AG08396 (cell line): ENCODE measurements at regions not wholly inside any gene's neighbourhood (a gene's known extent, or its start where the extent isn't known, plus 50 kb on each side); places are given as distances from the start of the nearest gene placed in this dataset.
"Not testable (repeated sequence)": the region's sequence is repeated elsewhere in the genome, so short reads cannot be mapped to it uniquely, and the experiment has no call there.

Source experiments
- DNase-seq: peaks from one replicate; pipeline ENCODE4 v3.0.0; 2012; ENCODE audit warnings: low spot score, mixed read lengths

DNA sequence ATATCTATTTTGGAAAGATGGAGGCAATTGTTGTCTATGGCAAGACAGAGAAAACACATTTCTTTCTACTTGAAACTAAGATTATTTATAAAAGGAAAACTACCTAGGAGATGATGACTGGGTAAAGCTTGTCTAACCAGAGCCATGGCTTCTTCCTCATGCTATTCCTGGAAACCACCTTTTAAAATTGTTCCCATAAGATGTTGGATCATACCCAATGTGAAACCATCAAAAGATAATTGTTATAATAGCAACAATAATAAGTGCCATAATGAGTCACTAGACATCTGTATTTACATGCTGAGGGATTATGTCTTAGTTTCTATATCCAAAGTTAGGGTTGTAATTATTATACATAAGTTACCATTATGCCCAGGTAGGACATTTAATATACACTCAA, 428.4 kb downstream of the KCNJ2 start:
- DNase-seq = no peak

DNA sequence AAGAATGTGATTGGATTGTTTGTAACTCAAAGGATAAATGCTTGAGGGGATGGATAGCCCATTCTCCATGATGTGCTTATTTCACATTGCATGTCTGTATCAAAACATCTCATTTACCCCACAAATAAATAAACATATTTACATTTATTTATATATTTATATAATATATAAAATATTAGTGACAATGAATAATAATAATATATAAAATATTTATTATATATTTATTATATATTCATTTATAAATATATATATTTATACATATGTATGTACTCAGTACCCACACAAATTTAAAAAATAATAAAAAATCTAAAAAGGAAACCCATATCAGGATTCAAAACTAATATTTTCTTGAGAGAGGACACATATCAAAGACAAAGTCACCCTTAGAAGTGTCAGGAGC, 429.9 kb downstream of the KCNJ2 start:
- no peak for DNase-seq

GRCh38 chr17:70599945-70600344, 430.6 kb downstream of the KCNJ2 start:
- DNase-seq = not testable (repeated sequence)

DNA sequence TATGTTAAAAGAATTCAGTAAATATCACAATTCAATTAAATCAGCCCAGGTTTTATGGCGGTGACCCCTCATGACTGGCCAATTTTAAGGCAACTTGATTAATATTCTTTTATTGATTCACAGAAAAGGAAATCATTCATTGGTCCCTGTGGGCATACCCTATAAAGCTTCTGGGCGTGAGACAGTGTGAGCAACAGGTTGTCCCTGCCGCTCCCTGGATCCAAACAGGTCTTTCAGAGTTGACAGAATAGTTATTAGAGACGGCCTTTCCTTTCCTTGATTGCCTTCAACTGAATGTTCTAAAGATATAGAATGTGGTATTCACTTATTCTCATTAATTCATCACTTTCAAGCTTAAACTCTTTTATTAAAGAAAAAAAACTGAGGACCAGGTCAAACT, 433.9 kb downstream of the KCNJ2 start:
- no peak for DNase-seq

DNA sequence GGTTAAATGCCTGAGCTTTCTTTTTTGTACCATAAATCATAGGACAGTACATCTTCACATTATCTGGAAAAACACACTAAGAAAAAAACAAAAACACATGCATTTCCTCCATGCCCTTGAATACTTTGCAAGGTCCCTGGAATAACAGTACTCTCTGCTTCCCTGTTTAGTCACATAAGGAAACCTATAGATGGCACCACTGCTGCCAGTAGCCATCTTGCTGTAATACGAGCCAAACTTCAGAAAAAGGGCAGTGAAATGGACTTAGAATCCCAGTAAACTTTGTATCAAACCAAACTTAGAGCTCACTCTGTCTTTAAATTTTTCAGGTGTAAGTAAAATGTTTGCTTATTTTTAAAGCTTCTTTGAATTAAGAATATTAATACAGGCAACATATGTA, 435.5 kb downstream of the KCNJ2 start:
- no peak for DNase-seq

DNA sequence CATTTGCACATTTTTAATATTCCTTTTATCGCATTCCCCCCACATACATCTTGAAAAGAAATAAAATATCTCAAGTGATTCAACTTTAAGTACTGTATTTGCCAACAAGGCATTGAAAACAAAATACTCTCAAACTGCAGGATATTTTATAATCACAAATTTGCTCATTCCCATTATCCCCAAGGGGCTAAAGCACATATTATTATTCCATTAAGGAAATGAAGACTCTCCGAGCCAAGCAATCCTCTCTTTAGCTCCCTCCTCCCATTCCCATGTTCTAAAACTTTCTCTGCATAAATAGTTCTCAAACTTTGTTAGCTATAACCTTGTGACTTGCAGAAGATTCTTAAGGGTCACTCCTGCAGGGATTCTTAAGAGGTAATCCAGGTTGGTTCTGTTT, 436.8 kb downstream of the KCNJ2 start:
- DNase-seq = no peak

- DNase-seq = no peak
These were observed 438.9 kb downstream of the KCNJ2 start for GRCh38 chr17:70608193-70608592.

DNA sequence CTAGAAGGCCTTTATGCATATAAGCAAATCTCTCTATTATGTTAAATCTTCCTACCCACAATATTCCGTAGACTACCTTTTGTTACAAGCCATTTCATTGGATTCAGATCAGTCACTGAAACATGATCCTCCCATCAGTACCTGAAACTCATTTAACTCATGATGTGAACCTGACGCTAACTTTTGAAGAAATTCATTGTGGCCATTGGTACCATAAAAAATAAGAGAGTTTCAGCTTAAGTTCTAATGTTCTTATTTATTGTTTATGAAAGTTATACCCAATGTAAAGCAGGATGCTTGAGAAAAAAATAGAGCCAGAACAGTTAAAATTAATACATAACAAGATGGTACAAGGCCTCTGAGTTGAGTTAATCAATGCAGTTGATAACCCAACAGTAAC, 439.6 kb downstream of the KCNJ2 start:
- no peak for DNase-seq

DNA sequence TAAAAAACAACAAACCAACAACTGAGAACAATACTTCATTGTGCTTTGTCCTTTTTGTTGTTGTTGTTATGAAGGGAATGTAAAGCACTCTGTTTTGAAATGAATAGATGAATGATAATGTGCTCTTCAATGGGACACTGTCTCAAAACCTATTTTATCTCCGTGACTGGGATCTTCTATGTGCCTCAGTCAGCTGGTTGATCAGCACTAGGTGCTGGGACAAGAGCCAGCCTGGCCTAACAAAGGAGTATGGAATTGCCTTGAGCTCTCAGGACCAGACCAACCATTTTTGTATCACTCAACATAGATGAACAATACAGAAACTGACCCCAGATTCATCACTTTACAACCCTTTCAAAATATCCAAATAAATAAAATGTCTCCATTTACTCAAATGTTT, 440.2 kb downstream of the KCNJ2 start:
- DNase-seq = no peak

DNA sequence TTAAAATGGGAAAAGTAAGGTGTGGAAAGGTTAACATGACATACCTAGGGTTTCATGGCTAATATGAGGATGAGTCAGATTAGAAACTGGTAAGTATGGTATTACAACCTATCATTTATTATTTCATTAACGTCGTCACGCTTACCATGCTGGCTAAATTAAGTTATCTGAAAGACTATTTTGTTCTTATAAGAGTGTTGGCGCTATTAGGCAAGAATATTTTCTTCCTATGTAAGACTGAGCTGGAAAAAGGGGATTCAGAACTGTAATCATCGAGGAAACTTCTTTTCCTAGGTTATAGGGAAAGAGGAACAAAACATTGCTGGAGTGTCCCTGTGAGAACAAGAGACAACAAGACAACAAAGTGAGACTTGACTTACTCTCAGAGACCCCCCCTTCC, 440.8 kb downstream of the KCNJ2 start:
- no peak for DNase-seq

GRCh38 chr17:70613681-70614080, 444.3 kb downstream of the KCNJ2 start:
- DNase-seq = no peak

DNA sequence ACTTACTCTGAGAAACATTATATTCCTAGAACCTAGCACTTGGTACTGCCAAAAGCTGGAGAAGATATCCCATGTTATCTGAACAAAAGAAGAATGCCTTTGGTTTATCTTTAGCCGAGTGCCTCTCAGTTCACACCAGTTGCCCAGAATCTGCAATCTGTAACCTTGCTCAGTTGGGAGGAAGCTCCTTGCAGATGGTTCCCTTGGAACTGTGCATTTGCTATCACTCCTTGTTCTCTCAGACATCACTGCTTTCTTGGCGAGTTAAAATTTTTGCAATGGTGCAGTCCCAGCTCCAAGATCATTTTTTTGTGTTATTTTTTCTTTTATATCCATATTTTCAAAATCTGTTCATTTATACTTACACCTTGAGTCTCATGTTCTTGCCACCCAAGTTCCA, 446.5 kb downstream of the KCNJ2 start:
- no peak for DNase-seq

- DNase-seq = no peak
These were observed 449.3 kb downstream of the KCNJ2 start for GRCh38 chr17:70618641-70619040.

- no peak for DNase-seq
These were observed 452.2 kb downstream of the KCNJ2 start for GRCh38 chr17:70621566-70621965.

DNA sequence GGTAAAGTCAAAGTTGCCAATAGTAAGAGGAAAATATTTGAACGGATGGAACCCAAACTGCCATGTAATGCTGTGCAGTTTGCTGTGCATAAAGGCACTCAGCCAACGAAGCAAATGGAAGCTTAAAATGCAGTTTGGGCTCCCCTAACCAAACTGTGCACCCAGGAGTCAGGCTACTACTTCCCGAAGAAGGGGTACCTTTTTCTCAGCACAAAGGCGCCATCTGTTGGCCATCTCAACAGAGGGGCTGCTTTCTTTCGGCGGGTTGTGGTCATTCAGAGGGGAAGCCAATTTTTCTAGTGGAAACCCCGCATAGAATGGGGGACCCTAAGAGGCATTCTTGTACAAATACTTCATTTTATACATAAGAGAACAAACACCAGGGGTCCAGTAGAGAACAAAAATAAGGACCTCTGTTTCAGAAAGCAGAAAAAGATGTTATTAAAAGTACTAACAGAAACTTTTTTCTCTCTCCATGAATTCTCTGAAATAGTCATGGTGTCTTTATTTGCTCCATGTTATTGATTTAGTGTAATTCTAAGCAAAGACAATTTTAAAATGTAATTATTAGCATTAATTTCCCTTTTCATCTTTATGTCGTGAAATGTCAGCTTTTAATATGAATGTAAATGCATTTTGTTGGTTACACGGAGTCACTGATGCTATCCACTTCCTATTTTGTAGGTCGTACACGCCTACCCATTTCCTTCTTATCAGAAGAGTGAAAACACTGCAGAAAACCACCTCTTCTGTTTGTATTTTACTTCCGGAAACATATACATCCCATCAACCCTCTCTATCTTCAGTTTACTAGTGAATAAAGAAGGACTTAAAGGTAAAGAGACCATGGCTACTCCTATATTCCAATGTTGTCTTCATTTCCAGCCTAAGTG, 453.3 kb downstream of the KCNJ2 start:
- DNase-seq = peak; percentile 19

DNA sequence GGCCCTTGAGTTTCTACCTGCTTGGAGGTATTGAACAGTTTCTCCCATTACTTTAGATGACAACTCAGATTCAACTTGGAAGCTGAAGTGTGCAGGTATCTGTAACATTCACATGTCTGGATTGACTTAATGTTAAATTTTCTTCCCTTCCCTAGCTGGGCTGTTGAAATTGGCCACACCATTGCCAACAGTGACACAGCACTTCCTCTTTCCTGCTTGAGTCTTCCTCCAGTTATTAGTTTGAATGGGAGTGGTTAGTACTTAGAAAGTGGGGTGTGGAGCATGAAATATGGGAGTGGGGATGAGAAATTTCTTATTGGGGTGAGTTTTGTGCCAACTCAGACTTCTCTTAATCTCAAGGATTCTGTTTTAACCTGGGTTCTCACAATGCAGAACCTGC, 454.9 kb downstream of the KCNJ2 start:
- no peak for DNase-seq

DNA sequence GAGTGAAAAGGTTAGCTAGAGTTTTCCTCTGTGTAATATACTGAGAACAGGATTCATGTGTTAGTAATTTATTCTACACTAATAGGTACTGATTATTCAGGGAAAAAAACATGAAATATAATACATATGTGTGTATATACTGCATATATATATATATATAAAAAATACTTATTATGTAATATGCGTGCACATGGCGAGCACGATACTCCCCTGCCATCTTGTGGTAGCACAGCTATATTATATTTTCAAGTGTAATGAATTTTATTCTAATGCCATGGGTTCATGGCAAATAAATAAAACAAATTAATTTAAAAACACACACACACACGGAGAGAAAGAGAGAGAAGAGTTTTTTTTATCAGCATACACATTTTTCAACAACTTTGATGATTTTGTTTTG, 460.6 kb downstream of the KCNJ2 start:
- peak; percentile 14 for DNase-seq

GRCh38 chr17:70636517-70637133, 467.3 kb downstream of the KCNJ2 start:
- peak; percentile 43 for DNase-seq

GRCh38 chr17:70642059-70642458, 472.7 kb downstream of the KCNJ2 start:
- DNase-seq = no peak

- DNase-seq = no peak
These were observed 474.8 kb downstream of the KCNJ2 start for GRCh38 chr17:70644096-70644495.

- no peak for DNase-seq
These were observed 477.3 kb downstream of the KCNJ2 start for GRCh38 chr17:70646673-70647072.

DNA sequence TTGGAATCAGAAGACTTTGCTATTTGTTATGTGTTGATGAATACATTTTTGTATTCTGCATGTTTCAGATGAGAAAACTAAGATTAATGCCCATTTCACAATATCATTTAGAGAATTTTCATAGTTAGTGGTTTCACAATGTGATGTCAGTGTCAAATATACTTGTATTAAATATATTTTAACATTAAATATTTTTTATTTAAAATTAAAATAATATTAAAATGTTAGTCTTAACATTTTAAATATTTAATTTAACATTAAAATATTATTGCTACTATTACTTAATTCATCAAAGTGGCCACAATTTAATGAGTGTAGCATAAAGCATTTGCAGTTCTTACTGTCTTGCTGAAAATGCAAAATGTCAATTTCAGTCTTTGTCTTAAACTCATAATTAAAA, 478.8 kb downstream of the KCNJ2 start:
- no peak for DNase-seq

GRCh38 chr17:70653850-70654249, 484.5 kb downstream of the KCNJ2 start:
- no peak for DNase-seq

GRCh38 chr17:70654706-70655105, 485.4 kb downstream of the KCNJ2 start:
- DNase-seq = no peak
